ENCODE measurements at regions not wholly inside any gene's neighbourhood (a gene's known extent, or its start where the extent isn't known, plus 50 kb on each side); places are given as distances from the start of the nearest gene placed in this dataset.

- Histone ChIP-seq H3K4me2 (ENCODE audit: insufficient read depth, low read length) (no peak overlapping the region), H3K9ac (ENCODE audit: low read depth, low read length) (no peak overlapping the region), H3K9me3 (ENCODE audit: insufficient read depth, low read length, severe bottlenecking) (no peaks in the 10 kb centered on the region), H4K20me1 (ENCODE audit: insufficient read depth, low read length) (no peaks in the 10 kb centered on the region; the same call in 1 of the 2 replicates), H3K79me2 (ENCODE audit: insufficient read depth, low read length) (no peaks in the 10 kb centered on the region), H3K27me3 (ENCODE audit: insufficient read depth, low read length, poor library complexity) (peaks cover 22% of the 10 kb centered on the region), H3K4me1 (ENCODE audit: insufficient read depth, low read length) (no peaks in the 10 kb centered on the region), H3K36me3 (ENCODE audit: insufficient read depth, low read length) (no peaks in the 10 kb centered on the region), H3K4me3 (ENCODE audit: low read depth in 1 of 2, low read length in 2 of 2) (no peak overlapping the region), H3K27ac (ENCODE audit: low read length) (no peak overlapping the region), H2AFZ (ENCODE audit: low read depth, low read length) (no peak overlapping the region)
- no peak for ATAC-seq (ENCODE audit: insufficient read depth, low read depth)
- TF ChIP-seq EZH2 (IDR thresholded peaks at IDR 0.05; ENCODE audit: borderline replicate concordance, low read depth, low read length, severe bottlenecking), result no peak
- TF ChIP-seq, protein P1, sequence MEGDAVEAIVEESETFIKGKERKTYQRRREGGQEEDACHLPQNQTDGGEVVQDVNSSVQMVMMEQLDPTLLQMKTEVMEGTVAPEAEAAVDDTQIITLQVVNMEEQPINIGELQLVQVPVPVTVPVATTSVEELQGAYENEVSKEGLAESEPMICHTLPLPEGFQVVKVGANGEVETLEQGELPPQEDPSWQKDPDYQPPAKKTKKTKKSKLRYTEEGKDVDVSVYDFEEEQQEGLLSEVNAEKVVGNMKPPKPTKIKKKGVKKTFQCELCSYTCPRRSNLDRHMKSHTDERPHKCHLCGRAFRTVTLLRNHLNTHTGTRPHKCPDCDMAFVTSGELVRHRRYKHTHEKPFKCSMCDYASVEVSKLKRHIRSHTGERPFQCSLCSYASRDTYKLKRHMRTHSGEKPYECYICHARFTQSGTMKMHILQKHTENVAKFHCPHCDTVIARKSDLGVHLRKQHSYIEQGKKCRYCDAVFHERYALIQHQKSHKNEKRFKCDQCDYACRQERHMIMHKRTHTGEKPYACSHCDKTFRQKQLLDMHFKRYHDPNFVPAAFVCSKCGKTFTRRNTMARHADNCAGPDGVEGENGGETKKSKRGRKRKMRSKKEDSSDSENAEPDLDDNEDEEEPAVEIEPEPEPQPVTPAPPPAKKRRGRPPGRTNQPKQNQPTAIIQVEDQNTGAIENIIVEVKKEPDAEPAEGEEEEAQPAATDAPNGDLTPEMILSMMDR (IDR thresholded peaks at IDR 0.05; ENCODE audit: borderline replicate concordance, extremely low read depth, low read length, poor library complexity, severe bottlenecking), result no peak
- no peak for DNase-seq
Observed at GRCh38 chr17:79532107-79532790, 78.6 kb downstream of the RBFOX3 start.

DNA sequence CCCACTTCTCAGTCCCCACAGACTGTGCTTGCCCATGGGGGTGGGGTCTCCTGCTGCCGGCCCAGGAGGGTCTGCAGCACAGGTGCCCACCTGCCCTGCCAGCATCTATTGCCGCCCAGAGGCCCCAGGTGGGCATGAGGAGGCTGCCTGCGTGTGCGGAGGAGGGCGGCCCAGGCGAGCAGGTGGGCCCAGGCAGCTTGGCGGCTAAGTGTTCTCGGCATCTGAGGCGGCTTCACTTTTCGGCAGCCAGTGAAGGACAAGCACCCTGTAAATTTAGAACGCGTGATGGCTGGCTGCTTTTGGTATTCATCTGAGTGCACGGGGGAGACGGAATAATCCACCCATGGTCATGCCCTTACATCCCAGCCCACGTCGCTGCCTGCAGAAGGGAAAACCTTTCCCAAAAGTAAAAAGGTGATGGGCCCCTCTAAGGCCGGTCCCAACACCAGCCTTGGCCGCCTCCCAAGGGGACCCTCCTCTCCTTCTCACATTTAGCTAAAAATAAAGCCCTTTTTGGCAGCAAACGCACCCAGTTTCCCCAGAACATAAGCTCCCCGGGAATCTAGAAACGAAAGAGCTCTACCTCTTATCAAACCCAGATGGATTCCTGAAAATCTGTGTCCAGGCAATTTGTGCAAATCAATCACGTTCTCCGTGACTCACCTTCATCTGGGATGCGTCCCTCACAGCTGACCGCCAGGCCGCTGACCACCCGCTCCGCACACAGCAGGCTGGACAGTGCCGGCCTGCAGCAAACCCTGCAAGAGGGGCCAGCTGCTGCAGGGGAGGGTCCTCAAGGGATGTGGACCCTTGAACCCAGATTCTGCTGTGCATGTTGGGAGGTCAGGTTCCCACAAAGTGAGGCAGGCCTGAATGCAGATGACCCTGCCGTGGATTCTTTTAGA is 79.4 kb downstream of the RBFOX3 start:
- Histone ChIP-seq H3K4me3 (ENCODE audit: low read depth in 1 of 2, low read length in 2 of 2) (no peak overlapping the region), H3K27ac (ENCODE audit: low read length) (no peak overlapping the region), H3K4me2 (ENCODE audit: insufficient read depth, low read length) (no peak overlapping the region), H3K79me2 (ENCODE audit: insufficient read depth, low read length) (no peaks in the 10 kb centered on the region), H3K9ac (ENCODE audit: low read depth, low read length) (no peak overlapping the region), H3K4me1 (ENCODE audit: insufficient read depth, low read length) (no peaks in the 10 kb centered on the region), H3K27me3 (ENCODE audit: insufficient read depth, low read length, poor library complexity) (peaks cover 28% of the 10 kb centered on the region), H3K9me3 (ENCODE audit: insufficient read depth, low read length, severe bottlenecking) (no peaks in the 10 kb centered on the region), H4K20me1 (ENCODE audit: insufficient read depth, low read length) (no peaks in the 10 kb centered on the region; the same call in 1 of the 2 replicates), H2AFZ (ENCODE audit: low read depth, low read length) (no peak overlapping the region), H3K36me3 (ENCODE audit: insufficient read depth, low read length) (no peaks in the 10 kb centered on the region)
- DNase-seq (no peak), ATAC-seq (ENCODE audit: insufficient read depth, low read depth) (no peak)
- TF ChIP-seq EZH2 (IDR thresholded peaks at IDR 0.05; ENCODE audit: borderline replicate concordance, low read depth, low read length, severe bottlenecking), result no peak
- TF ChIP-seq, protein P1 (IDR thresholded peaks at IDR 0.05; ENCODE audit: borderline replicate concordance, extremely low read depth, low read length, poor library complexity, severe bottlenecking), result no peak

DNA sequence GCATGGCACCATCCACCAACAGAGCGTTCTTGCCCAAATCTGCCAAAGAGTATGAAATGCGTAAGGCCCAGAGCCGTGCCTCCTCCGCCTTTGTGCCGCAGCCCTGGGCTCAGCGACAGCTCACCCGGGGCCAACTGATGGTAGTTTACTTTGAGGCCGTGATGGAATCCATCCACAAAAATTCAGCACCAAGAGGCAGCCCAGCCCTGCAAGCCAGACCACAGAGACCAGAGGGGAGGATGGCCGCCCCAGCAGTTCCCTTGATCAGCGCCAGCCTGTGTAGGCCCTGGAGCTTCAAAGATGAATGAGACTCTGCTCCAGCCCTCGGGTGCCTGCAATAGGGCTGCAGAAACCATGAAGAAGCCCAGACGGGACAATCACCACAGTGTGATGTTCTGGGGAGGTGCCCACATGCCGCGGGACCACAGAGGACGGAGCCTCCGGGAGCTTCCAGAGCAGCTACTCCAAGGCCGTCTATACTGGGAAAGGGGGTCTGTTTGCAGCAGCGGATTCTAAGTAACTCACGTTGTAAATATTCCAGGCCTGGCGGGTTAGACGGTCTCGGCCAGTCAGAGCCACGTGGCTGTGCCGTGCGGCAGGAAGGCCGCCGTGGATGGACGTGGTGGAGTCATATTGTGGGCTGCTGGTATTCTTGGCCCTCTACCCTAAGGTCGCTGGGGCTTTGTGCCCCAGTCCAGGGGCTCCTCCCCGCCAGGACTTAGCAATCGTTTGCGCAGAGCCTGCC is 80.3 kb downstream of the RBFOX3 start:
- H3K27ac ChIP-seq (ENCODE audit: low read length), result no peak overlapping the region
- H3K4me3 ChIP-seq (ENCODE audit: low read depth in 1 of 2, low read length in 2 of 2), result no peak overlapping the region
- H3K4me2 ChIP-seq (ENCODE audit: insufficient read depth, low read length), result no peak overlapping the region
- TF ChIP-seq EZH2 (IDR thresholded peaks at IDR 0.05; ENCODE audit: borderline replicate concordance, low read depth, low read length, severe bottlenecking), result no peak
- TF ChIP-seq, protein P1 (IDR thresholded peaks at IDR 0.05; ENCODE audit: borderline replicate concordance, extremely low read depth, low read length, poor library complexity, severe bottlenecking), result no peak
- no peaks in the 10 kb centered on the region for H3K4me1 ChIP-seq (ENCODE audit: insufficient read depth, low read length)
- no peaks in the 10 kb centered on the region for H3K9me3 ChIP-seq (ENCODE audit: insufficient read depth, low read length, severe bottlenecking)
- ATAC-seq (ENCODE audit: insufficient read depth, low read depth) (no peak), DNase-seq (no peak)
- H4K20me1 ChIP-seq (ENCODE audit: insufficient read depth, low read length), result no peaks in the 10 kb centered on the region; the same call in 1 of the 2 replicates
- no peaks in the 10 kb centered on the region for H3K36me3 ChIP-seq (ENCODE audit: insufficient read depth, low read length)
- H3K9ac ChIP-seq (ENCODE audit: low read depth, low read length), result no peak overlapping the region
- H3K79me2 ChIP-seq (ENCODE audit: insufficient read depth, low read length), result no peaks in the 10 kb centered on the region
- H3K27me3 ChIP-seq (ENCODE audit: insufficient read depth, low read length, poor library complexity), result peaks cover 35% of the 10 kb centered on the region
- H2AFZ ChIP-seq (ENCODE audit: low read depth, low read length), result no peak overlapping the region

Measured in DND-41 (cell line).